ENCODE measurements at regions not wholly inside any gene's neighbourhood (a gene's known extent, or its start where the extent isn't known, plus 50 kb on each side); places are given as distances from the start of the nearest gene placed in this dataset.

GRCh38 chr18:41899535-41899934 lies 55.5 kb upstream of the PIK3C3 start:
- TF ChIP-seq CTCF (IDR thresholded peaks at IDR 0.05; ENCODE audit: insufficient read depth, low read depth, low read length): peak; percentile 6
- no peak overlapping the region for H3K4me3 ChIP-seq (ENCODE audit: low read depth, low read length)
- DNase-seq (ENCODE audit: low read depth): no peak

GRCh38 chr18:41893432-41893831 lies 61.6 kb upstream of the PIK3C3 start:
- no peak for DNase-seq (ENCODE audit: low read depth)
- no peak for TF ChIP-seq CTCF (IDR thresholded peaks at IDR 0.05; ENCODE audit: insufficient read depth, low read depth, low read length)
- H3K4me3 ChIP-seq (ENCODE audit: low read depth, low read length): no peak overlapping the region

- TF ChIP-seq CTCF (IDR thresholded peaks at IDR 0.05; ENCODE audit: insufficient read depth, low read depth, low read length): no peak
- no peak overlapping the region for H3K4me3 ChIP-seq (ENCODE audit: low read depth, low read length)
- no peak for DNase-seq (ENCODE audit: low read depth)
Measured at GRCh38 chr18:41887100-41887499, 67.9 kb upstream of the PIK3C3 start.

- no peak overlapping the region for H3K4me3 ChIP-seq (ENCODE audit: low read depth, low read length)
- no peak for DNase-seq (ENCODE audit: low read depth)
- no peak for TF ChIP-seq CTCF (IDR thresholded peaks at IDR 0.05; ENCODE audit: insufficient read depth, low read depth, low read length)
Measured at GRCh38 chr18:41886126-41886807, 68.8 kb upstream of the PIK3C3 start.

- TF ChIP-seq CTCF (IDR thresholded peaks at IDR 0.05; ENCODE audit: insufficient read depth, low read depth, low read length): no peak
- no peak overlapping the region for H3K4me3 ChIP-seq (ENCODE audit: low read depth, low read length)
- no peak for DNase-seq (ENCODE audit: low read depth)
Measured at GRCh38 chr18:41881285-41881684, 73.7 kb upstream of the PIK3C3 start.

- H3K4me3 ChIP-seq (ENCODE audit: low read depth, low read length): no peak overlapping the region
- TF ChIP-seq CTCF (IDR thresholded peaks at IDR 0.05; ENCODE audit: insufficient read depth, low read depth, low read length): no peak
- no peak for DNase-seq (ENCODE audit: low read depth)
Measured at GRCh38 chr18:41879256-41879655, 75.8 kb upstream of the PIK3C3 start.

All from fibroblast of villous mesenchyme (primary cell).